ENCODE measurements at regions not wholly inside any gene's neighbourhood (a gene's known extent, or its start where the extent isn't known, plus 50 kb on each side); places are given as distances from the start of the nearest gene placed in this dataset.

- dilution Hi-C loops (cut with HindIII; ENCODE audit: low sequenced_read_pairs, unreplicated experiment), result no loop called here
- no peak overlapping the region for H4K8ac ChIP-seq (ENCODE audit: low read depth in 2 of 2, low read length in 2 of 2)
- CTCF ChIA-PET, result no interaction called here
These were observed 114.0 kb upstream of the PLET1 start for GRCh38 chr11:112374486-112375140.

More at GRCh38 chr11:112374486-112375140, 114.0 kb upstream of the PLET1 start:
- Histone ChIP-seq H2BK20ac (ENCODE audit: low read depth, low read length) (no peak overlapping the region), H3K4me2 (ENCODE audit: low read depth, low read length) (no peak overlapping the region), H3K9ac (ENCODE audit: low read depth, low read length) (no peak overlapping the region), H3K4ac (ENCODE audit: low read depth, low read length) (no peak overlapping the region), H3K9me3 (ENCODE audit: control insufficient read depth, insufficient read depth, low read length) (no peaks in the 10 kb centered on the region), H3K23ac (ENCODE audit: low read depth, low read length) (no peak overlapping the region), H2BK5ac (ENCODE audit: low read depth, low read length, poor library complexity, severe bottlenecking) (no peak overlapping the region), H2AK5ac (ENCODE audit: low read depth, low read length) (no peak overlapping the region), H3K4me3 (ENCODE audit: insufficient read depth, low read depth, low read length) (no peak overlapping the region), H3K27me3 (ENCODE audit: control insufficient read depth, insufficient read depth, low read length) (no peaks in the 10 kb centered on the region), H3K56ac (ENCODE audit: extremely low read depth, insufficient read depth, low read length) (no peak overlapping the region), H3K18ac (ENCODE audit: low read depth, low read length) (no peak overlapping the region), H3K4me1 (ENCODE audit: control insufficient read depth, insufficient read depth, low read length) (no peaks in the 10 kb centered on the region), H3K36me3 (ENCODE audit: control insufficient read depth, insufficient read depth, low read length) (no peaks in the 10 kb centered on the region), H2BK120ac (ENCODE audit: low read depth, low read length) (no peak overlapping the region), H3K79me1 (ENCODE audit: low read depth in 1 of 2, low read length in 2 of 2) (no peaks in the 10 kb centered on the region), H4K91ac (ENCODE audit: insufficient read depth, low read depth, low read length) (no peak overlapping the region), H4K5ac (ENCODE audit: low read depth, low read length) (no peak overlapping the region), H4K20me1 (ENCODE audit: insufficient read depth, low read length) (no peaks in the 10 kb centered on the region), H2AFZ (replicated peaks; ENCODE audit: low read length, poor library complexity) (no peak overlapping the region), H3K14ac (replicated peaks; ENCODE audit: low read depth, low read length) (no peak overlapping the region), H2AK9ac (replicated peaks; ENCODE audit: low read depth, low read length, poor library complexity) (no peak overlapping the region), H3K27ac (ENCODE audit: insufficient read depth, low read length) (no peak overlapping the region), H3K9me1 (ENCODE audit: insufficient read depth, low read length) (no peaks in the 10 kb centered on the region), H2BK15ac (ENCODE audit: low read depth, low read length) (no peak overlapping the region)
- no peak for ATAC-seq (ENCODE audit: low read depth)
- BruUV-seq (replicated peaks), result no TSS peak
- POLR2A ChIA-PET (ENCODE audit: unreplicated experiment), result interaction anchor here (0.9 kb wide), 1 partner anchor 10 kb away, joined by 5 read pairs; no protein-coding TSS in a partner anchor
- in situ Hi-C loops (cut with MboI; ENCODE audit: low sequenced_read_pairs) (no loop called here), intact Hi-C loops (cut with micrococcal nuclease) (no loop called here)
- TF ChIP-seq MAFK (IDR thresholded peaks at IDR 0.05; ENCODE audit: low read depth, low read length), result no peak
- DNase-seq, result no peak
- WGBS, 2 experiments (ENCODE audit: extremely low coverage in 2 of 2, insufficient read length in 1 of 2), result no CpG with 5 or more reads among the region's 9 CpGs
